CD4-positive, alpha-beta T cell treated with Interleukin-1 beta for 1 hour (primary cell): ENCODE measurements at regions not wholly inside any gene's neighbourhood (a gene's known extent, or its start where the extent isn't known, plus 50 kb on each side); places are given as distances from the start of the nearest gene placed in this dataset.

ENCODE experiments used
- DNase-seq, 2 donors: peaks; one replicate each; pipeline ENCODE4 v3.0.0-alpha.2; 2020 to 2022

DNA sequence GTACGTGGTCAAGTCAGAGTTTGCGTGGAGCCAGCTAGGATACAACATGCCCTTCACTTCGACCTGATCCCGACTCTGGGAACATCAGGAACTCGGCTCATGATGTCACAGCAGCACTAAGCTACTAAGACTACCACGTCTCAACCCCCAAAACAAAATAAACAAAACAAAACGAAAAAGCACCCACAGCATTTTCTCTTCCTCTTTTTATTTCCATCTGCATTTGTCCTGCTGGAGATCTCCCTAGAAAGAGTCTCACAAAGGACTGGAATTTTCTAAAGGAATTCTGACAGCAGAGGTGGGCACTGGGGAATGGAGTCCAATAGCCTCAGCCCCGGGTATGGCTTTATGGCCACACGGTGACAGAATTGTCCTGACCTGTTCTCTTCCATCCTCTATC lies 196.6 kb downstream of the SALL1 start:
- no peak for DNase-seq

DNA sequence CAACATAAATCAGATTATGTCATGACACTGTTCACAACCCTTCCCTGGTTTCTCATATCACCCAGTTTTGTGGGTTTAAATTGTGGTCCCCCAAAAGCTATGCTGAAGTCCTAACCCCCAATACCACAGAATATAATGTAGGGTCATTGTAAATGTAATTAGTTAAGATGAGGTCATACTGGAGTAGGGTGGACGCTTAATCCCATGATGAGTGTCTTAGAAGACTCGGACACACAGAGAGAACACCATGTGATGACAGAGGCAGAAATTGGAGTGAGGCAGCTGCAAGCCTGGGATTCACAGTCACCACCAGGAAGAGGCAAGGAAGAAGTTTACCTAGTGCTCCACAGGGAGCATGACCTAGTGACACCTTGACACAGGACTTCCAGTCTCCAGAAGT lies 197.8 kb downstream of the SALL1 start:
- DNase-seq = no peak

DNA sequence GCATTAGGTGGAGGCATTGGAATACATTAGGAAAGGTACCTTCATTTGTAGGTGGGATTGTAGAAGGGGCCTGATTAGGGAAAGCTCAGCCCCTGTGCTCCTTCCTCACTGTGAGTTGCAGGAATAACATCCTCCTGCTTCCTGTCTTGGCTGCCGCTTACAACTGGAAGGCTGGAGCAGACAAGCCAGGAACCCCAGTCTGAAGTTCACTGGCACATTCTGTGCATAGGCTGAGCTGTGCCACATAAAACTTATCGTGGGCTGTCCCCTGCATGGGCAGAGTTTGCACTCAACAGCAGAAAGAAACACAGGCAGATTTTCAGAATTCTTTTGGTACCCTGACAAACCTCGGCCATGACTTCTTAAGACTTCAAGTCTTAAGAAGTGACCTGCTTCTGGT lies 200.1 kb downstream of the SALL1 start:
- DNase-seq = no peak

DNA sequence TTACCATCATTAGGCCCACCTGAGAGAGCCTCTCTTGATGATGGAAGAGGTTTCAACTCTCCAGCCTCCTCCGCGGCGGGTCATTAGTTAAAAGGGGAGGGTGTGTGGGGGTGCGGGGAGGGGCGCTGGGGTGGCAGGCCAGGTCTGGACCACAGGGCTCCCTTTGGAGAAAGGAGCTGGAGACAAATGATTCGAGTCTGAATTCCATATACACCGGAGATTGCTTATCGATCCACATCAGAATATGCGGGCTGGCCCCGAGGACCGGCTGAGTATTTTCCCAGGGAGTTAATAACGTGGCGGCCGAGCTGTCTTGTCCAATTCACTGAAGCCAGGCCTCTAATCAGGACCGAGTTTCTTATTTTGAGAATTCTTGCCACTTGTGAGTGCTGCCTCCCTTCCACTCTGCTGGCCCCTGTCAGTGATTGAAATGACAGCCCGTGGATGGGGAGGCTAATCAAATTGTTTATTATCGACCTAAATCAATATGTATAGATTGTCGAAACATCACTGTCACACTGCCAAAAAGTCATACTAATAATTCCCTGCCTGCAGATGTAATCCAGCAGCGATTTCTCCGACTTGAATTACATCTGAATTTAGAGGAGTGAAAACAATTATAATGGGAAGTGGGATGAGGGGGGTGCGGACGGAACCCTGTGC lies 202.7 kb downstream of the SALL1 start:
- no peak for DNase-seq

DNA sequence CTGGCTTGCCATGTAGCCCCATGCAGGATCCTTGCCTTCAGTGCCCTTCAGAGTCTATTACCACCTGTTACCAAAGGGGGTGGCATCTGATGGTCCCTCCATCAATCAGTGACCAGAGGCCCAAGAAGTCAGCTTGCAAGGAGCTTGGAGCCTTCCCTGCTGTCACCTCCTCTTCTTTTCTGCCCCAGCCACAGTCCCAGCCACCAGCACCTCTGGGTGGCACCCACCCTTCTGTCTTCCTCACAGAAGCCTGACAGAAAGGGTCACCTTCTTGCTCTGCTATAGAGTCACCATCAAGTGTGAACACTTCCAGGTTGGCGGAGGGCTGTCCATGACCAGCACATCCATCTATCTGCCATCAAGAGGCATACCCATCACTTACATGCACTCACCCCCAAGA lies 203.2 kb downstream of the SALL1 start:
- DNase-seq = no peak

DNA sequence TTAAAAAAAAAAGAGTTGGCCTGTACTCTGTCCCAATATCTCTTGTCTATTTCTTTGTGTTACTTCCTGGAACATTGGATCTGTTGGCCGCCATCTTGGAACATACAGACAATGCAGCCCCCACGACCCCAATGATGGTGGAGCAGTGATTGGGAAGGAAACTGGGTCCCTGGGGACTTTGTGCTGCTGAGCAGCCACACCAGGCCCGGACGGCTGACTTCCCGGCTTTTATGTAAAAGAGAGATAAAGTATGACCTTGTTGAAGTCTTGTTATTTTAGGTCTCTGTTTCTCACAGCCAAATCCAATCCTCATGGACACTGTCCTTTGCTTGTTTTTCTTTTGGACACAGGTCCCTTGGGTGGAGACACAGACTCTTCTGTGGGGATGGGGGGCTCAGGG lies 204.5 kb downstream of the SALL1 start:
- DNase-seq = no peak

DNA sequence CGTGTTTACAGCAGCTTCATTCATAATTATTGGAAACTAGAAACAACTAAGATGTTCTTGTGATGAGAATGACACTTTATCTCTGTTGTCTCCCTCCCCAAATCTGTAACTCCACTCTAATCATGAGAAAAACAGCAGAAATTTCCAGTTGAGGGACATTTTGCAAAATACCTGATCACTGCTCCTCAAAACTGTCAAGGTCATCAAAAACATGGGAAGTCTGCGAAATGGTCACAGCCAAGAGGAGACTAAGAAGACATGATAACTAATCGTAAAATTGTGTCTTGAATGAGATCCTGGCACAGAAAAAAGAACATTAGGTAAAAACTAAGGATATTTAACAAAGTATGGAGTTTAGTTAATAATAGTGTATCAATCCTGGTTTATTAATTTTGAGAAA lies 204.2 kb downstream of the CYLD start:
- DNase-seq = no peak

DNA sequence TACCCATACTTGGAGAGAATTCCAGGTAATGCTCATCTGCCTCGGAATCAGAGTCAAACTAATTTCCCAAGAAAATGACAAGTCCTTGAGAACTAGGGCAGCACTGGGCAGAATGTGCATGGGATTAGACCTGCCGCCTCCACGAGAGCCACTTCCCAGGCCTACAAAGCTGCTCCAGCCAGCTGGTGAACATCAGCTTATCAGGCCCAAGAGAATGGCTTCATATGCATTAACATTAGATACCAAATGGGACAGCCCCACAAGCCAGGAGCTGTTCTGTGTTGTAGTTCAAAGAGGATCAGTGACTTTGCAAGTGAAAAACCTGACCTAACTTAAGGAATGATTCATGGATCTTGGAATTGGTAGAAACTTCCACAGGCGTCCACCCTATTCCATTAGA lies 203.3 kb downstream of the CYLD start:
- DNase-seq = no peak

DNA sequence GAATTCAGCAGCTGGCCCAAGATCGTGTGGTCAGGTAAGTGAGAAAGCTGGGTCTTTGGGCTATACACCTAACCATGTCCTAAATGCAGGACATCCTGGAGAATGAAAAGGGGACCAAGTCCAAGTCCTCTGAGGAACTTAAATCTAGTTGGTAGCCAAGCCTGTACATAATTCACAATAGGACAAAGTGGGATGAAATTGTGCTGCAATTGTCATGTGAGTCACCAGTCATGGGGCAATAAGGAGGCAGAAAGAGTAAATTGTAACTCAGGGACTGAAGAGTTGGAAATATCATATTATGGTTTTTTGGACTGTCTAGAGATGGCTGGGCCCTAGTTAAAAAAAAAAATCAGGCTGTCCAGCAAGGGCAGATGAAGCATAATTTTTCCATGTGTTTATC lies 202.6 kb downstream of the CYLD start:
- DNase-seq = no peak

DNA sequence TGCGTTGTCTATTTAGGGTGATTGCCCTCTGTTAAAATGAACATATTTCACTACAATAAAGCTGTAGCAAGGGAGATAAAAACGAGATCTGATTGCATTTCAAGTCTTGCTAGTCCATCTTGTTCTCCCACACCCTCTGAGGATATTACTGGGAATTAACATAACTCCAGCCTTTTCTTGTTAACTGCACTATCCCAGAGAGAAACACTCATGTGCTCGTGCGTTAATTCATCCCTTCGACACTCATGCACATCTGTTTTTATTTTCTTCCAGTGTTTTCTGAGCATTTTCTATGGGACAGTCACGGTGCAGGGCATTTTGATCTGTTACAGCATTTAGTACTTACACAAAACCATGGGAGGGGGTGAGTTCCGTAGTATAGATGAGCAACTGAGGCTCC lies 202.1 kb downstream of the CYLD start:
- DNase-seq = no peak

DNA sequence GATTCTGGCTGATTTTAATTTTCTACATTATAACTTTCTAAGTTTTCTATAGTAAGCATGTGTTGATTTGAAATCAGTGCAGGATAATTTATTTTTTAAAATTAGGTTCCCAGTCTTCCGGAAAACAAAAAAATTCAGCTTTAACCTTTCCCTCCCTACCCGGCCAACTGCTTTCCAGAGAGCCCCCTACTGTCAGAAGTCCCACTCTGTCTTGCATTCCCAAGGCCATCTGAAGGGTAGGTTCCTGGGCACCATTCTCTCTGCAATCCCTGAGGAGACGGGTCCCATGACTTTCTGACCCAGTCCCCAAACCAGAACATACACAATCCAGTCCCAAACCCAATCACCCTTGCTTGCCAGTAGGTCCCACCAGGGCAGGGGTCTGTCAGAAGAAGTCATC lies 200.3 kb downstream of the CYLD start:
- DNase-seq = no peak

DNA sequence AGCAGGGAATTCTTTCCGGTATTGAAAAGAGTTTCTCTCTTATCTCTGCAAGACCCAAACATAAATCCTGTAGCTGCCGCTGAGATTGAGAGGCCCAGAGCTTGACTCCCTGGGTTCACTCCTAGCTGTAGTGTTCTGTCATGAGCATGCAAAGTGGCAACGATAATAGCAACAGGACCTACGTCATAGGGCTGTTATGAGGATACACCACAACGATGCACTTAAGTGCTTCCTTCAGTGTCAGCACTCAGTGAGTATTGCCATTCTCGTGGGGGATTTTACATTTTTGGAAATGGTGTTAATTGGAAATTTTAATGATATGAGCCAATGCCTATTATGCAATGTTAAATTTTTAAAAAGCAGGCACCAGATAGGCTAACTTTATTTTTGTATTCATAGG lies 199.8 kb downstream of the CYLD start:
- DNase-seq = no peak

DNA sequence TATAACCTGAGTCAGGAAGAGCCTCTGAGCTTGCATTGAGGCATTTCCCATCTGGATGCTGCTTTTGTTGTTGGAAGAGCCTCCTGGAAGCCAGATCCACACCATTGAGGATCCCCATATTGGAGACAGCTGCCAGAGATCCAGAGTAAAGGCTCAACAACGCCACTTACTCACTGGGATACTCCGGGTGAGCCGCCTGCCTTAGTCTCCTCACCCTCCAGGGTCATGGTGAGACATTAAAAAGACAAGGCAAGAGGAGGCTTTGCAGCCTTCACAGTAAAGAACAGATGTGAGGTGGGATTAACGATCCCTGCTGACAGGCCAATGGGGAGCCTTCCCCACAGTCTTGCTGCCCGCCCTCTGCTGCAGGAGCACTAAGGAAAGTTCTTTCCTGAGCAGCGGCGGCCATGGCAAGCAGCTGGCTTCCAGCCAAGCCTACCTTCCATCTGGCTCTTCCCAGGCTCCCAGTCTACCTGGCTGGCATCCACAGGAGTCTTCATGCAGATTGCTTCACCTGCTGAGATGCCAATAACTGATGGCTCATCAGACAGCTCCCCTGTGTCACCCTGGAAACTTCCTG lies 198.5 kb downstream of the CYLD start:
- no peak for DNase-seq

DNA sequence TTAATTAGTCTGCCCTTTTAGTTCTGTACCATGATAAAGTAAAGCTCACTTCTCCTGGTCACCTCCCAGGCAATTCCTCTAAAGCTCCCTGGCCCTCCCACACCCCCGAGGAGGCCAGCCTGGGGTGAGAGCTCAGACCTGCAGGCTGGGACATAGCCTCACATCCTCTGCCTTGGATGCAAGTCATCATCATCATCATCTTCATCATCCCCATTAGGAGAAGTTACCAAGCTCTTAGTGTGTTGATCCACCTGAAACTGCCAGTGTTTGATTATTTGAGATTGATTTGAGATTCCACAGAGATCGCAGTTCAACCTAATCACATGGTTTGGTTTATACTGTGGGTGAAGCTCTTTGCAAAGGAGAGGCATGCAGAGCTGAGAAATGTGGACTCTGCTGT lies 197.5 kb downstream of the CYLD start:
- no peak for DNase-seq

DNA sequence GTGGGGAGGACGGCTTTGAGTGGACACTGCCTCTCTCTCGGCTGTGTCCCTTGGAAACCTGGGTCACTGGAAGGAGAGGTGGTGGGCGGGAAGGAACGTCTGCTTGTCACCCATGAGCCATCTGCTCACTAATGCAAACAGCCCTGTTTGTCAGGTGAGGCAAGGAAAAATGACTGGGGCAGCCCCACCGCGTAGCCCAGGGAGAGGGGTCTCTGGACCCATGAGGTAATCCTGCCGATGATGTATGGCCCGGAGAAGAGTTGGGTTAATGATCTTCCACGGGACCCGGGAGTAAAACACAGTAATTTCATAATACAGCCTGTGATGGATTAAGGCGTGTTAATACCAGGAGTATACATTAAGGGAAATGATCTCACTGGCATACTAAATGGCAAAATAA lies 197.0 kb downstream of the CYLD start:
- DNase-seq = no peak

DNA sequence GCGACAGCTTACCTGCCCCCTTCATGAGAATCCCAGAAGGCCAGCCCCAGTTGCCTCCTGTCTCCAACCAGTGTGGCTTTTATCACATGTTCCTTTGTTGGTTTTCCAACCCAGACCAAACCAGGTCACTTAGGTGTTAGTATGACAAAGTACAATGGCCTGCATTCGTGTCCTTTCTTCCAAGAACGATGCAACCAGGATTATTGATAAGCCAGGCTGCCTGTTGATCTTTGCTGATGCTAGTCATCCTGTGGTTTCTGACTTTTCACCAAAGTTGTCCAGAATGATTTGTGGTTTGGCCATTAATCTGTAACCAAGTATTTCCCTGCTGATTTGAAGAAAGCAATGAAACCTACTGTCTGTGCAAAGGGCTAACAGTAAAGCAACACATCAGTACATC lies 191.4 kb downstream of the CYLD start:
- DNase-seq = no peak

DNA sequence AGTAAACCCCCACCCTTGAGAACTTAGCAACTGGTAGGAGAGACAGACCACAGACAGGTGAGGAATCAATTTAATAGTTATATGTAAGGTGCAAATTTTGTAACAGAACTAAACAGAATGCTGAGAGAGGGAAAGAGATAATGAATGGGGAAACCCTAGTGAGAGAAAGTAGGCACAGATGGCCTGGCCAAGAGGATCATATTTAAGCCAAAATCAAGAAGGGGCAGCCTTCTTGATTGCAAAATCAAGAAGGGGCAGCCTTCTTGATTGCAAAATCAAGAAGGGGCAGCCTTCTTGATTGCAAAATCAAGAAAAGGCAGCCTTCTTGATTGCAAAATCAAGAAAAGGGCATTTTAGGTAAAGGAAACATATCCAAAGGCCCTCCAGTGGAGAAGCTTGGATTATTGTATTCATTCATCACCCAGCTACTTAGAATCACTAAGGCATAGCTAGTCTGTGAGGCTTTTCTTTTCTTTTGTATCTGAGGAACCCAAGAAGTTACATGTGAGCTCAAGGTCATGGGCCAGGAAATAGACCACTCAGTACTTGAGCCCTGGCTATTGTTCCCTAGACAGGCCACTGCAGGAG lies 190.6 kb downstream of the CYLD start:
- no peak for DNase-seq

DNA sequence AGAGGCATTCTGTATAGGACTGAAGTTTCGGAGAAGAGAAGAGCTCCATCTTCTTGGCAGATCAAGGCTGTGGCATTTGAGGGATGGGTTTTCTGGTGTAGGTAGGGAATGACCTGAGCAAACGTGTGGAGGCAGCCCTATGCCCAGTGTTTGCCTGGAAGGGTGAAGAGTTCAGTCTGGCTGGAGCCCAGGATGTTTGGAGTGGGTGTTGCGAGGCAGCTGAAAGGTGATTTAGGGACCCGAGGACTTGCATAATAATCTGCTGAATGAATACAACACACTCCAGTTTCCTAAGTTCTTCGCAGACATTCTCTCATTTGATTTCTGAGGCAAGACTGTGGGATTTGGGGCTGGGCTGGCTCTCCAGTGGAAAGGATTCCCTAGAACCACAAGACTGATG lies 186.2 kb downstream of the CYLD start:
- DNase-seq = no peak

DNA sequence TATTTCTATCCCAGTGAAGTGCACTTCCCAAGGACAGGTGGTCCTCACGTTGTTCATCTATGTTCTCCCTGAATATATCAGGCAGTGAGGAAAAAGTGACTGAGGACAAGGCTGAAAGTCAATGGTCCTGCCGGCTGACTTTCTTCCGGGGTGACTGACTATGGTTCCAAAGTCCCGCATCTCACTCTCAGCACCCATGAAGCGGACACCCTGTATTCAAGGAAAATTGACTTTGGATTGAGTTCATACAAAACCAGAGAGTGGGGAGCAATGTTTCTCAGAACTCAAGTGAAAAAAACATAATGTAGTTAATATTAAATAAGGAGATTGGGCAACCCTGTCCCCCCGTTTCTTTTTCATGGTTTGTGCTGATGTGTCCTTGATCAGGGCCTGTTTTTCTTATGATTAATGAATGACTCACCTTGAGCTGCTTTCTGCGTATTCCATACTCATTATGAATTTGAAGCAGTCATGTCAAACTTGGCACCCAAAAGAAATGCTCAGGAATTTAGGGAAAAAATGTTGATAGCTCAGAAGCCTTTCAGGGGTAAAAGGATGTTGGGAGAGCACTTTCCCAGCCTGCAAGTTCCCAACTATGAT lies 184.0 kb downstream of the CYLD start:
- no peak for DNase-seq

DNA sequence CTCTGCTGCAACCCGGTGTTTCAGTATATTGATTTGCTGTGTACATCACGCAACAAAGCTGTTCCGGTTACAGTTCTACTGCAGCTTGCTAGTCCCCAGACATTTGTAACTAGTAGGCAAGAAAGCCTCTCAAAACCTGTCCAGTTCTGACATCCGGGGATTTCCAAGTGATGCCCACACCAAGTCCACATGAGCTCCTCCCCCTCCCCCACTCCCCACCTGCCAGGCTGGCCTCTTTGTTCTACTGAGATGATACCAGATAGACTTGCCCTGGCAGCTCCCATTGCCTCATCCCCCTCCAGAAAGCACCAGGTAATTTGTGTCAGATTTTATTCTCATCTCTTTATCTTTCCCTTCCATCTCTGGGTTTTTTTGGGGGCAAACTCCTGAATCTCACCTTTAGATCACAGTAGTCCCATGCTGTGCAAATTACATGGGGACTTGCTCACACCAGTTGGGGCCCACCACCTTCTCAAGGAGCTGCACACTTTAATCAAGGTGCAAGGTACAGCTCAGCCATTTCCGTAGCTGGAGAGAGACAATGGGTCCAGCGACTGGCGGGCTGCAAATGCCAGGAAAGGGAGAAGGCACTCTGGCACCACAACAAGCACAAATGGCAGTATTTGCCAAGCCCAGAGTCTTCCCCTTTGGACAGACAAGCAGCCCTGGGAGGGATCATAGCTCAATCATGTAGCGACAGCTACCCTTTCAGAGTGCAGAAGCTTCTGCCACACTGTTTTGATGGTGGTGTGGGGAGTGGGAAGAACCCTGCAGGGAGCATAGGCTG lies 183.1 kb downstream of the CYLD start:
- no peak for DNase-seq

DNA sequence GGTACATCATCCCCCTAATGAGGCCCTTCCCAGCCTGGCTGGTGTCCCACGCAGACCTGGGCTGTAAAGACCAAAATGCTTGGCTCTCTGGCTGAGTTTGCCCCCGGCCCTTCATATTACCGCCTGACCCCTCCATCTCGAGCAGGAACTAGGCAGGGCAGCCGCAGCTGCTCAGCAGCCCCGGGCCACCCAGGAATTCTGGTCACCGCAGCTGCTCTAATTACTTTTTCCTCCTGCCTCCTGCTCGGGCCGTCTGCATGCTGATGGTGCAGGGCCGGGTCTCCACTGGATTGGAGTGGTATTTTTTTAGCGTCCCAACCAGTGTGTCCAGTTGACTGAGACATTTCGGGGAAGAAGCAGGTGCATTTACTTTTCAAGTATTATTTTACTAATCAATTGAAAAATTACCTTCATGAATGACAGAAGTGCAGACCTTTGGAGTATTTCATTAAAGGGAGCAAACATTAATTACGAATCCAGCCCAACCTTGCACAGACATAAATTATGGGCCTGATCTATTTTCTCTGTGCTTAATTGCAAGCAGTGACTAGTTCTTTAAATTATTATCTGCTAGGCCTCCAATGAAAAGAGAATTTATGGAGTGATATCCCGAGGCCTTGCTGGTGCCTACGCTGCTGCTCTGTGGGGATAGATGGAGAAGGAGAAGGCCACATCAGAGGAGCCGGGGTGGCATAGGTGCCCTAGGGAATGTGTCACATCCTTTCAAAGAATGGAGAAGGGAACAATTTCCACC lies 176.2 kb downstream of the CYLD start:
- no peak for DNase-seq

DNA sequence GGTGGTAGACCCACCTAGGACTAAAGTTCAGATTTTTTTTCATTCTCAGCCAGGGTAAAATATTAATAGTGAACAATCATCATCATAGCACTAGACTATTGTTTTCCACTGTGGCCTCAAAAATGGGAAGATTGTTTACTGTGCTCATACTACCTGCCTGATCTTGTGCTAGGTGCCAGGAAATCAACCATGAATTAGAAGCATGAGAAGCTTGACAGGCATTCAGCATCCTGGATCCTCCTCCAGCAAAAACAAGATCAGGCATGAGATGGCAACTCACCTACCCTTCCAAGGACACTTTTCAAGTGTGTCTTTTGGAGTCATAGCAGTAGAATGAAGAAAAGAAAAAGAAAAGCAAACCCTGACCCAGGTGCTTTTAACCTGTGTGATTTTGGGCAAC lies 174.2 kb downstream of the CYLD start:
- no peak for DNase-seq

DNA sequence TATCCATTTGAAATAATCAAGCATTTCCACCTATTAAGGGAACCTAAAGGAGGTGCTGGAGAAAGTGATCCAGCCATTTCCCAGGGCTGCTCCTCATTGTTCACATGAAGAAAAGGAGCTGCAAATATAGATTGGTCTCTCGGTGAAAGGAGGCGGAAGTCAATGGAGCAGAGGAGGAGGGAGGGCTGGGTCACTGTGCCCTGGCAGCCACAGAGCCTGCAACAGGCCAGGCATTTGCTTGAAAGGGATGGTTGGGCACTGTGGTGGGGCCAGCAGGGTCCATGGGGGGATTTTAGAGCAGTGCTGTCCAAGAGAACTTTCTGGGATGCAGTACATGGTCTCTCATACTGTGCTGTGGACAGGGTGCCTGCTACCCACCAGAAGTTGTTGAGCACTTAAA lies 173.2 kb downstream of the CYLD start:
- no peak for DNase-seq
